A549 (cell line): ENCODE measurements at regions not wholly inside any gene's neighbourhood (a gene's known extent, or its start where the extent isn't known, plus 50 kb on each side); places are given as distances from the start of the nearest gene placed in this dataset.
"Not testable (repeated sequence)": the region's sequence is repeated elsewhere in the genome, so short reads cannot be mapped to it uniquely, and the experiment has no call there.

Experiments
- REST ChIP-seq: fragments of 200-600 bp; sonication (generic); IDR thresholded peaks from 2 replicates; pipeline ENCODE4 v1.6.1; 2016; ENCODE audit warnings: antibody characterized with exemption, mild to moderate bottlenecking, moderate library complexity
- TF ChIP-seq, protein P1 (sequence below): fragments of >200 bp; sonication (Bioruptor Twin); formaldehyde crosslinking; IDR thresholded peaks from 3 replicates; pipeline ENCODE4 v1.5.1; 2016

- TF ChIP-seq, protein P1, sequence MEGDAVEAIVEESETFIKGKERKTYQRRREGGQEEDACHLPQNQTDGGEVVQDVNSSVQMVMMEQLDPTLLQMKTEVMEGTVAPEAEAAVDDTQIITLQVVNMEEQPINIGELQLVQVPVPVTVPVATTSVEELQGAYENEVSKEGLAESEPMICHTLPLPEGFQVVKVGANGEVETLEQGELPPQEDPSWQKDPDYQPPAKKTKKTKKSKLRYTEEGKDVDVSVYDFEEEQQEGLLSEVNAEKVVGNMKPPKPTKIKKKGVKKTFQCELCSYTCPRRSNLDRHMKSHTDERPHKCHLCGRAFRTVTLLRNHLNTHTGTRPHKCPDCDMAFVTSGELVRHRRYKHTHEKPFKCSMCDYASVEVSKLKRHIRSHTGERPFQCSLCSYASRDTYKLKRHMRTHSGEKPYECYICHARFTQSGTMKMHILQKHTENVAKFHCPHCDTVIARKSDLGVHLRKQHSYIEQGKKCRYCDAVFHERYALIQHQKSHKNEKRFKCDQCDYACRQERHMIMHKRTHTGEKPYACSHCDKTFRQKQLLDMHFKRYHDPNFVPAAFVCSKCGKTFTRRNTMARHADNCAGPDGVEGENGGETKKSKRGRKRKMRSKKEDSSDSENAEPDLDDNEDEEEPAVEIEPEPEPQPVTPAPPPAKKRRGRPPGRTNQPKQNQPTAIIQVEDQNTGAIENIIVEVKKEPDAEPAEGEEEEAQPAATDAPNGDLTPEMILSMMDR = not testable (repeated sequence)
- TF ChIP-seq REST = not testable (repeated sequence)
Measured at GRCh38 chr6:132184966-132185365, 216.3 kb downstream of the MOXD1 start.
